H1 (cell line): ENCODE measurements at regions not wholly inside any gene's neighbourhood (a gene's known extent, or its start where the extent isn't known, plus 50 kb on each side); places are given as distances from the start of the nearest gene placed in this dataset.

Experiments used
- BCL11A ChIP-seq, 2 experiments: IDR thresholded peaks; one replicate each; pipeline ENCODE4 v1.6.1; 2011; ENCODE audit warnings: low read depth in 2 of 2, low read length in 2 of 2, mild to moderate bottlenecking in 2 of 2
- KDM5A ChIP-seq: fragments of 200-600 bp; IDR thresholded peaks from 2 replicates; pipeline ENCODE4 v1.7.1; 2012; ENCODE audit warnings: mild to moderate bottlenecking, low read length, inconsistent platforms, mixed read lengths
- POLR2A ChIP-seq, 2 experiments: IDR thresholded peaks; 1 replicate in 1 of 2; 2 replicates in 1 of 2; pipeline ENCODE4 v1.6.1; 2011; ENCODE audit warnings: low read depth in 2 of 2, low read length in 2 of 2, mild to moderate bottlenecking in 2 of 2; ENCODE audit errors: control extremely low read depth in 1 of 2
- SP1 ChIP-seq: IDR thresholded peaks from 2 replicates; pipeline ENCODE4 v1.6.1; 2011; ENCODE audit warnings: low read depth, low read length
- TF ChIP-seq, protein P1 (sequence below), 3 experiments: IDR thresholded peaks; 1 replicate in 2 of 3; 2 replicates in 1 of 3; pipeline versions ENCODE4 v1.5.1 to v1.6.1; 2011; ENCODE audit warnings: low read length in 3 of 3, mild to moderate bottlenecking in 3 of 3, inconsistent platforms in 2 of 3, low read depth in 1 of 3, moderate library complexity in 1 of 3; ENCODE audit not compliant: insufficient read depth in 1 of 3; ENCODE audit errors: control extremely low read depth in 1 of 3
- TF ChIP-seq, protein P2 (sequence below): IDR thresholded peaks from 2 replicates; pipeline ENCODE4 v1.6.1; 2011; ENCODE audit warnings: low read length, improper control_type of control experiment

DNA sequence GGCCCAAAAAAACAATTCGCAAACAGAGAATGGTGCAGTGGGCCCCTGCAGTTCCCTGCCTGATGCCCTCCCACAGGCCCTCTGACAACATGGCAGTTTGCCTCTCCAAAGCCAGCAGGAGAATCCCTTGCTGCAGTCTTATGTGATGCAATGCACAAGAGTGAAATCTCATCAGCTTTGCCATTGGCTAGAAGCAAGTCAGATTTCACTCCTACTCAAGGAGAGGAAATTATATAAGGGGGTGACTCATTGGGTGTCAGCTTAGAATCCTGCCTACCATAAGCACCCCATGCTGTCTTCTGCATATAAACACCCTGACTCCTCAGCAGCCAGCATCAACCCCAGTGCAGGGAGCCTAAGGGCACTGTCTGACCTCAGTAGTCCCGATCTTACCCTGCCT, 157.3 kb upstream of the LDB2 start:
- TF ChIP-seq, protein P1, sequence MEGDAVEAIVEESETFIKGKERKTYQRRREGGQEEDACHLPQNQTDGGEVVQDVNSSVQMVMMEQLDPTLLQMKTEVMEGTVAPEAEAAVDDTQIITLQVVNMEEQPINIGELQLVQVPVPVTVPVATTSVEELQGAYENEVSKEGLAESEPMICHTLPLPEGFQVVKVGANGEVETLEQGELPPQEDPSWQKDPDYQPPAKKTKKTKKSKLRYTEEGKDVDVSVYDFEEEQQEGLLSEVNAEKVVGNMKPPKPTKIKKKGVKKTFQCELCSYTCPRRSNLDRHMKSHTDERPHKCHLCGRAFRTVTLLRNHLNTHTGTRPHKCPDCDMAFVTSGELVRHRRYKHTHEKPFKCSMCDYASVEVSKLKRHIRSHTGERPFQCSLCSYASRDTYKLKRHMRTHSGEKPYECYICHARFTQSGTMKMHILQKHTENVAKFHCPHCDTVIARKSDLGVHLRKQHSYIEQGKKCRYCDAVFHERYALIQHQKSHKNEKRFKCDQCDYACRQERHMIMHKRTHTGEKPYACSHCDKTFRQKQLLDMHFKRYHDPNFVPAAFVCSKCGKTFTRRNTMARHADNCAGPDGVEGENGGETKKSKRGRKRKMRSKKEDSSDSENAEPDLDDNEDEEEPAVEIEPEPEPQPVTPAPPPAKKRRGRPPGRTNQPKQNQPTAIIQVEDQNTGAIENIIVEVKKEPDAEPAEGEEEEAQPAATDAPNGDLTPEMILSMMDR (IDR thresholded peaks at IDR 0.05; ENCODE audit: control extremely low read depth in 1 of 3, insufficient read depth in 1 of 3, low read depth in 1 of 3, low read length in 3 of 3) = no peak
- no peak for TF ChIP-seq KDM5A
- no peak for TF ChIP-seq POLR2A (IDR thresholded peaks at IDR 0.05; ENCODE audit: control extremely low read depth in 1 of 2, low read depth in 2 of 2, low read length in 2 of 2)
- TF ChIP-seq, protein P2, sequence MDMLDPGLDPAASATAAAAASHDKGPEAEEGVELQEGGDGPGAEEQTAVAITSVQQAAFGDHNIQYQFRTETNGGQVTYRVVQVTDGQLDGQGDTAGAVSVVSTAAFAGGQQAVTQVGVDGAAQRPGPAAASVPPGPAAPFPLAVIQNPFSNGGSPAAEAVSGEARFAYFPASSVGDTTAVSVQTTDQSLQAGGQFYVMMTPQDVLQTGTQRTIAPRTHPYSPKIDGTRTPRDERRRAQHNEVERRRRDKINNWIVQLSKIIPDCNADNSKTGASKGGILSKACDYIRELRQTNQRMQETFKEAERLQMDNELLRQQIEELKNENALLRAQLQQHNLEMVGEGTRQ = no peak
- no peak for TF ChIP-seq BCL11A (IDR thresholded peaks at IDR 0.05; ENCODE audit: low read depth in 2 of 2, low read length in 2 of 2)
- TF ChIP-seq SP1 = no peak
